CD4-positive, alpha-beta T cell treated with Interleukin-17A for 1 hour (primary cell): ENCODE measurements at regions not wholly inside any gene's neighbourhood (a gene's known extent, or its start where the extent isn't known, plus 50 kb on each side); places are given as distances from the start of the nearest gene placed in this dataset.
"Not testable (repeated sequence)": the region's sequence is repeated elsewhere in the genome, so short reads cannot be mapped to it uniquely, and the experiment has no call there.

Experiments
- DNase-seq: peaks from one replicate; pipeline ENCODE4 v3.0.0-alpha.2; 2020

GRCh38 chr4:154907345-154908045, 126.4 kb downstream of the RBM46 start:
- not testable (repeated sequence) for DNase-seq

GRCh38 chr4:154908168-154908567, 127.1 kb downstream of the RBM46 start:
- no peak for DNase-seq

GRCh38 chr4:154911097-154911496, 130.0 kb downstream of the RBM46 start:
- no peak for DNase-seq

DNA sequence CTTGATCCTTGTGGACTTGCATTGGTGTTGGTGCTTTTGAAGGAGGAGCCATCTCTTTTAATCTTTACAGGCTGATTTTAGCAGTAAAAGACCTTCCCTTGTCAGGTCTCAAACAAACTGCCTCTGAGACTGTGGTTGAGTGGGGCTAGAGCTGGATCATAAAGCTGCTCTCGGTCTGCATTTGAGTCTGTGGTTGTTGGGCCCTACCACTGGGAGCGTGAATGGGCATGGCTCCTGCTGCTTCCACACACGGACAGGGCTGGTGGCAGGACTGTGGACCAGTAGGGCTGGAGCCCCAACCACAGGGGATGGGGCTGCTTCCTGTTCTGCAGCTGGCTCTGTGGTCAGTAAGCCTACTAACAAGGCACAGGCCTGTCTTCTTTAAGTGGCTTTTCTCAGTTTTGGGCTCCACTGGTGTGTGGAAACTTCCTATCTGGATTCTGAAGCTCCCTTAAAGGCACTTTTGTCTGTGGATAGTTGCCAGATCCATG, 130.6 kb downstream of the RBM46 start:
- DNase-seq, result no peak

DNA sequence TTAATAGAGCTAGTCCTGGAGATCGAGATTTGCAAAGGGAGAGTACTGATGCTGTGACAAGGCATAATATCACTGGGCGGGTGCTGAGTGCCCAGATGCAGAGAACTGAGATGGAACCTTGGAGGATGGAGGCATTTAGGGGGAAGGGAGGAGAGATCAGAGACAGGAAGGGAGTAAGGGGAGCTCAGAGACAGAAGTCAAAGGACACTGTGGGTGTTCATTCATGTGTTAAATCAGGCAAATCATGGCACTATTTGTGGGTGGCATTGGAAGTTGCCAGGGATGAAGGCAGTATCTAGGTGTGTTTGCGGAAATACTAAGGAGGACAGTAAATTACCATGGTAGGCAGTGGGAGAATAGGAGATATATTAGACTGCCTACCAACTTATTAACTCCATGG, 135.0 kb downstream of the RBM46 start:
- no peak for DNase-seq

- DNase-seq, result no peak
Observed at GRCh38 chr4:154927126-154927680, 146.1 kb downstream of the RBM46 start.

DNA sequence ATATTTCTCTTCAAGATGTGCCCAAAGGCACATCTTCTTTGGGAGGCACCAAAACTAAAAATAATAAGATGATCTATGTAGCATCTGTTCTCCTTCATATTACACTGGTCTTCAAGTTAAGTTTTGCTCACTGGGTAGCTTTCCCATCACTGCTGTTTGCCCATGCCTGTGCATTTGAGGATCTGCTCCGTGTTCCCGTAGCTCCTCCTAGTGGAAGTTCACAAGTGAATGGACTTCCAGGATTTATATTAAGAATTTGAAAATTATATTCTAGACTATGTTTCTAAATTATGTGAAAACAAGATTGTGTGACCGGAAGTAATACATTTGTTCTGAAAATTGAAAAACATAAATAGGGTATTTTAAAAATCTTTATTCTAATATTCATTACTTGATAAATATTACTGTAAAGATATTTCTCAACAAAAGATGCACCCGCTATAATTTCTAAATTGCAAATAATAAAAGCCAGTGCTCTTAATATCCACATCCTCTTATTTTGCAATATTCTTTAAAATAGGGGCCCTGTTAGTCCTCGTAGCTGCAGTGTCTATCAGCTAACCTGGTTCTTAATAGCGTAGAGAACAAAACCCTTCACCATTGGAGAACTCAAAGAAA, 147.7 kb downstream of the RBM46 start:
- DNase-seq, result no peak

- no peak for DNase-seq
Observed at GRCh38 chr4:154936873-154937272, 155.8 kb downstream of the RBM46 start.

DNA sequence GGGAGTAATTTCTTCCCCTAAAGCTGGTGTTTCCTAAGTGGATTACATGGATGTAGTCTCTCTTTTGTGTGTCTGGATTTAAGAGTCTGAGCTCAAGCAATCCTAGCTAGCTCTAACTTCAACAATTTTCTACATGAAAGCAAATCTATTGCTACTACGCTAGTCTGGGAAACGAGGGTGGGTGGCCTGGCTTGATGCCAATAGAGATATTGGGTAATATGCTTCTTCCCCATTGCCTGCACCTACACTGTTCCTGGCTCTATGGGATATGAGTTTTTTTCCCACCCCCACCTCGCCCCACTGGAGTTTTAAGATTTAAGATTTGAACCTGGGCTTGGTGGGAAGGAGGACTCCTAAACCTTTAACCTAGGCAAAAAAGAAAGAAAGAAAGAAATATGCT, 158.8 kb downstream of the RBM46 start:
- no peak for DNase-seq

- no peak for DNase-seq
Observed at GRCh38 chr4:154942176-154942575, 161.1 kb downstream of the RBM46 start.

DNA sequence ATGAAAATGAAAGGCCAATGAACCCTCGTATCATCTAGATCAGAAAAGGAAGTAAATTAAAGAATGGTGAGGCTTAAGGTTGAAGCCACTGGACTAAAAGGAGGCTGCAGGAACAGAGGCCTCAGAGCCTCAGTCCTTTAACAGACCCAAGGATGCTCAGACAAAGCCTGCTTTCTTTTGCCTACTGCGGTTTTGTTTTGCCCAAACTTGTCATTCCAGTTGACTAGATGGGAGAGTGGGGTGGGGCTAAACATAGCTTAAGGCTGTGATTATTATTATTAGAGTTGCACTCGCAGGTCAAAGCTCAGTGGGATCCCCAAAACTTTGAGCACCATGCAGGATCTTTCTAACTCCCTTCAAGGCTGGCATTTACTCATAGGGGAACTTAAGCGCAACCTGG, 163.9 kb downstream of the RBM46 start:
- DNase-seq, result no peak

DNA sequence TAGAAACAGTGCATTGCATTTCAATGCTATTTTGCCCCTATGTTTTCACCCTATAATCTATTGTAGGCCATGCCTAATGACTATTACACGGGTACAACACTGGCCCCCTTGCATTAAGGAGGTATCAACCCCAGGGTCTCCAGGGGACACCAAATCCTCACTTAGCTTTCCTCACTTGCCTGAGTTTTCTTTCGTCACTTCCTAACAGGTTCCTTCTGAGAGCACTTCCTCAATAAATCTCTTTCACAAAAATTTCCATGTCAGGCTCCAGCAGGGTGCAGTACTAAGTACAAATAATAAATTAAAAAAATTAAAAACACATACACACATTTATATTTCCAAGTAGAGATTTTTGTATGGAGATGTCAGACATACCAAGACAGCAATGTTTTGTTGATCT, 165.0 kb downstream of the RBM46 start:
- DNase-seq, result no peak

DNA sequence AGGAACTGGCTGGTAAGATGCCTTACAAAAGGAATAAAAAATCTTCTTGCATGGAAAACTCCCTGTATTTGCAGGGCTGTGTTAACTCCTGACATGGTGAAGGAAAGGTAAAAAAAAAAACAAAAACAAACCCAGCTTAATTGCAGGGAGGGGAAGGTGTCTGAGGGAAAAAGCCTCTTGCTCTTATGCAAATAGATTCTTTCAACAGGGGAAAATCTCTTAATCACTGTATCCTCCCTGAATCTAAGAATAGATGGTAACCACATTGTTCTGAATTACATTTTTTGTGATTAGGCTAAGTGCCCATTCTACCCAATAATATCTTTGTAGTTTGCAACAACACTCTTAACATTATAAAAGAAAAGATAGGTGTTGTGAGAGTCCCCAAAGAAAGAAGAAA, 172.6 kb downstream of the RBM46 start:
- DNase-seq, result no peak

DNA sequence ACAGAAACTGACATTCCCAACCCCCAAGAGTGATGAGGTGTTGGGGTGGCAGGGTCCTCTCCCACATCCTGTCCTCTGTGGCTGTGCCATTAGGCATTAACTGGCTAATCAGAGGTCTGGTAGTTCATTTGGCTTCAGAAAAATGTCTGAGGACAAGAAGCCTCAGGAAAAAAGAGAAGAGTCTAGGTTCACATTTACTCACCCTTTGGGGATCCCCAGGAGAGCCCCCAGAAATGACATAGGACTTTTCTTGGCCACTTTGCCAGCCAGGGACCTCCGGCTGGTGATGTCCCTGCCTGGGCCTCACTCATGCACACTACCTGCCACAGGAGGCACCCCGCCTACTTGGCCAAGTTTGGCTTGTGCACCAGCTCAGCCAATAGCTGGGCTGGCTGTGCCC, 173.0 kb downstream of the RBM46 start:
- DNase-seq, result no peak

- no peak for DNase-seq
Observed at GRCh38 chr4:154958121-154958520, 177.0 kb downstream of the RBM46 start.

GRCh38 chr4:154958621-154959358, 177.7 kb downstream of the RBM46 start:
- no peak for DNase-seq

DNA sequence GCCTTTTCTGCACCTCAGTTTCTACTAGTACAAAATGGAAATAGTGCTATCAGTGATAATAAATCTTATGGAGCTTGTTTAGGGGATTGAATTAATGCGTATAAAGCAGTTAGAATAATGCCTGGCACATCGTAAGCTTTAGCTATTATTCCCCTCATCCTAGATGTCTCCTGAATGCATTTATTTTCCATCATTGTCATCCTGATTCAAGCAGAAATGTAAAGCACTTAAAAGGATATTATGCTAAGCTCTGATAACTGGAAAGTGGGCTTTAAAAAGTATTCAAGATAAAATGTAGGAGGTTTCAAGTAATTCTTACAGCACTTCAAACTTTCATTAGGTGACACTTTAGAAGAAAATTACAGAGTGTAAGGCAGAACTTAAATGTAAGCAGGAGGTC, 178.7 kb downstream of the RBM46 start:
- no peak for DNase-seq

- DNase-seq, result no peak
Observed at GRCh38 chr4:154960476-154960875, 179.4 kb downstream of the RBM46 start.

DNA sequence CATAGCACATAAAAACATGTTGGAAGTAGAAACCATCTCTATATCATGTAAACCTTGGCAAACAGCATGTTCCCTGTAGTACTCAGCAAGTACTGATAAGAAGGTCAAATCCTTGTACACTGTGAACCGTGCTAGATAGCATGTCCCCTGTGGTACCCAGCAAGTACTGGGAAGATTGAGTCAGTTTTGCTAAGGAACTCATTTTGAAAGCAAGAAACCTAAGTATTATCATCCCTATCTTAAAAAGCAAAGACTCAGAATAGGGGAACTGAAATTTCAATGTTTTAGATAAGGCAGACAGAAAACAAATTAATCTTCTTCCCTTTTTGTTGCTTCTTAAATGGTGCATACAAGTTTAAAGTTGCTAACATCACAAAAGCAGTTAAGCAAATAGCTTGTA, 180.2 kb downstream of the RBM46 start:
- DNase-seq, result no peak

DNA sequence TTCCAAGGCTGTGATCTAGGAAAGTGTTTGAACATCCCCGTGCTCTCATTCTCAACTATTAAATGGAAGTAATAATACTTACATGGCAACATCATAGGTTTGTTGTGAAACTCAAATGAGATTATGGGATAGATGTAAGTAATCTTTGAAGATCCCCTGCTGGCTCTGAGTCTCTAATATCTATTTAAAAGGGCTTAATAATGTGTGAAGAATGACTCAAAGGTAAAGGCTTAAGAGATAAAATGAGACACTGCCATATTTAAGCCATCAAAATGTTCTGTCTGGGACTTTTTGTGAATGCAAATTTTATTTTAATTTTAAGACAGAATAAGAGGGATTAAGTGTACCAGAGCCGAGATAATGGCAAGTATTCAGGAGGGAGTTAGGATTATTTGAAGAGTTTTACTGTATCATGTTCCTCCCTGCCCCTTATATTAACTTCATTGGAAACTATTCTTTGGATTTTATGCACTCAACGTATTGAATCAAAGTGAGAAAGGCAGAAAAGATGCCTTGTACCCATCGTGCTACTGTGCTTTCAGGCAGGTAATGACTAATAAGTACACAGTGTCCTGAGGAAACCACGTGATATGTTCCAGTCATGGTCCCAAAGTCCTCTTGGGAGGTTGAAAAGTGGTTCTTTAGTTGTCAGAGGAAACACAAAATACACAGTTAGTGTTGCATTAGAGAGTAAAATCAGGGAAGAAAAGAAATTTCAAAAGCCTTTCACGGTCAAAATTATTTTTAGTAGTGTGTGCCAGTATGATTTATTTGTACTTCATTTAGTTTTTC, 192.4 kb downstream of the RBM46 start:
- DNase-seq, result no peak

GRCh38 chr4:154977228-154977627, 196.2 kb downstream of the RBM46 start:
- DNase-seq, result no peak

DNA sequence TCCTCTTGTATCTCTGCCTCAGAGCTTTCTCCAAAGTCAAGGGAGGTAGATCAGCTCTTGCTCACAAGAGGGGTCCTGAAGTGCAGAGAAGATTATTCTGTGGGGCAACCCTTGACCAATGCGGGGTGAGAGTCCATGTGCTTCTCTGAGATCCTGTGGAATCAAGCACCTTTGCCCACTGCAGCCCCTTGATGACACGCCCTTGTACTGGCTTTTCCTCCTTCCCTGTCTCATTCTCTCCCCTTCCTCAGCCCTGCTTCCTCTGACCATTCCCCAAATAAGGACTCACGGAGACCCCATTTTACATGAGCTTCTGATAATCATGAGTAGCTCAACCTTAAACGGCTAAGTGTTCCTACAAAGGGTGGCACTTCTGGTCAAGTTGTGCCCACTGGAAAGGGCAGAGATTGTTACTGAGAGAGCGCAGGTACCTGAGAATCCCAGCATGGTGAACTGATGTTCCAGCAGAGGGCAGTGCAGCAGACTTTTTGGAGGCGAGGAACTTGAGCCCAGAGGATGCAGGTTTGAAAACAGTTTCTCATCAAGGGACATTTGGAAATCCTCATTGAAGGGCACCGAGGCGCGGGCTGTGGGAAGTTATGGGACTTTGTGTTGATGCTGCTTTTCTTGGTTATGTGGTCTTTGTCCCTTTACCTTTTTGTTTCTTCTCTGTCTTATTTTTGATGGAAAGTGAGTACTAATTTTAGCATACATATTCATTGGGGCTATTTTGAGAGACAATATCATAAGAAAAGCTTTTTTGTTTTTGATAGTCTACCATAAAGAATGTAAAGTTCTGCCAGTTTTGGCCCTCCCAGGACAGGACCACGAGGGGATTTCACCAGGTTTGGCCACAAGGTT, 201.3 kb downstream of the RBM46 start:
- DNase-seq, result peak; percentile 8
